HG03378 (cell line): ENCODE measurements at regions not wholly inside any gene's neighbourhood (a gene's known extent, or its start where the extent isn't known, plus 50 kb on each side); places are given as distances from the start of the nearest gene placed in this dataset.
"Not testable (repeated sequence)": the region's sequence is repeated elsewhere in the genome, so short reads cannot be mapped to it uniquely, and the experiment has no call there.

Experiments used
- ATAC-seq: cut with Tn5 transposase; IDR thresholded peaks from one replicate; pipeline ENCODE4 v1.9.1; 2021; ENCODE audit warnings: mild to moderate bottlenecking, moderate library complexity; ENCODE audit not compliant: unreplicated experiment

- no peak for ATAC-seq
These were observed 99.0 kb downstream of the QRSL1 start for GRCh38 chr6:106728296-106728870.

DNA sequence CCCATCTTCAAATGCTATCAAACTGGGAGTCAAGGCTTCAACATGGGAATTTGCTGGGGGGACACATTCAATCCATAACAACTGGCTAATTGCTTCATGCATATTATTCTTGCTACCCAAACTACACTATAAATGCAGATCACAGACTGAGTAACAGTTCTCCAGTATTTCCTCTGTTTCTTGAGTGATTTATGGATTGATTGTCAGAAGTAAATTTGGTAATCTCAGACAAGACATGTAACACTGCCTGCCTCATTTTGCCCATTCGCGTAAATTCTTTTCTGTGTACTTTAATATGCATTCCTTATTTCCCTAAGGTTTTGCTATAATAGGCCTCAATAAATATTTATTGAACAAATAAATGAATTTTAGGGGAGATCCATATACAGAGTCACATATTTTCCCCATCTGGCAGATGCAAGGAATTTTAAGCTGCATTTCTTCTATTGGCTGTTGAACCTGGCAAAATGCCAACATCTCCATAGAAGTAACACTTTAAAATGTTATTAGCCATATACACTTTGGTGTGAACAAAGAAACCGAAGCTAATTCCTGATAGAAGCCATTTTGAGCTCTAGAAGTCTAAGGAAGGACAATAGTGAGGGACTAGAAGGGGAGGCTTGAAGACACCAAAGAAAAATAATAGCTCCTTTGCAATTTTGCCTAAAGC lies 98.2 kb downstream of the QRSL1 start:
- ATAC-seq = no peak

DNA sequence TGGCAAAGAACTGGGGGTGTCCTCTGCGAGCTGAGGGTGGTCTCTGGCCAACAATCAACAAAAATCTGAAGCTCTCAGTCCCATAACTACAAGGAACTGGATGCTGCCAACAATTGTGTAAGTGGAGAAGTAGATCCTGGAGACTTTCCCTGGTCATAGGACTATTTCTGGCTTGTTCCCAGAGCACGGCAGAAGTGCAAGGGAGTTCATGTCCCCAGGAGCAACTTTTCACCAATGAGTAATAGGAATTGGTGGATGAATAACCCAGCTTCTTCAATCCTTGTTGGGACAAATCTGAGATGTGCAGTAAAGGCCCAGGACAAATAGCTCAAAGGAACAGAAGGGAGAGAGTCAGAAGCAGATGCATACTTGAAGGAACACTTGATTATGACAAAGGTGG lies 95.5 kb downstream of the QRSL1 start:
- ATAC-seq = no peak

DNA sequence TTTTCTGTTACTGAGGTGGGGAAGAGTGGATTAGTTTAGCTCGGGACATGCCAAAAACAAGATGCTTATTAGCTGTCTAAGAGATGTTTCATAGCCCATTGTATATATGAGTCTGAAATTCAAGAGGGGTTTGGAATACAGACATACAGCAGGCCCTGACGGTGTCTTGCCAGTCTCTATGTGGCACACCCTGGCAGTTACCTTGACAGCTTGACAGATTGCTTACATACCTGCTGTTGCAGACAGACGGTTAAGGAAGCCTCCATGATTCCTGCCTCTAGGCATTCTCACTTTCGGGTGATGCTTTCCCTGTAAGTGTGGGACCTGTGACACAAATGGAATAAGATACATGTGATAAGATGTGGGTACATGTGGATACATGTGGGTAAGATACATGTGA lies 95.0 kb downstream of the QRSL1 start:
- no peak for ATAC-seq

- not testable (repeated sequence) for ATAC-seq
These were observed 94.0 kb downstream of the QRSL1 start for GRCh38 chr6:106723419-106723818.

GRCh38 chr6:106721189-106721588 lies 91.8 kb downstream of the QRSL1 start:
- not testable (repeated sequence) for ATAC-seq
